ENCODE measurements at regions not wholly inside any gene's neighbourhood (a gene's known extent, or its start where the extent isn't known, plus 50 kb on each side); places are given as distances from the start of the nearest gene placed in this dataset.

- no peak overlapping the region for H3K27ac Mint-ChIP-seq
- no peak for DNase-seq
- no peaks in the 10 kb centered on the region for H3K4me1 Mint-ChIP-seq (ENCODE audit: low read depth)
- ChIA-PET CTCF (no interaction called here), POLR2A (no interaction called here)
- no peak overlapping the region for H3K4me3 Mint-ChIP-seq
- H3K36me3 Mint-ChIP-seq, result no peaks in the 10 kb centered on the region
- no peaks in the 10 kb centered on the region for H3K9me3 Mint-ChIP-seq
- H3K27me3 Mint-ChIP-seq, result peaks cover 4% of the 10 kb centered on the region
- intact Hi-C loops (cut with micrococcal nuclease), result no loop called here
These were observed 237.3 kb upstream of the SALL3 start for GRCh38 chr18:78742218-78742745.

- no peak overlapping the region for H3K27ac Mint-ChIP-seq
- CTCF ChIA-PET, result no interaction called here
- intact Hi-C loops (cut with micrococcal nuclease), result no loop called here
- no peak for DNase-seq
- no peaks in the 10 kb centered on the region for H3K4me1 Mint-ChIP-seq (ENCODE audit: low read depth)
- POLR2A ChIA-PET, result no interaction called here
- H3K27me3 Mint-ChIP-seq, result peaks cover 4% of the 10 kb centered on the region
- H3K4me3 Mint-ChIP-seq, result no peak overlapping the region
- H3K9me3 Mint-ChIP-seq, result no peaks in the 10 kb centered on the region
- no peaks in the 10 kb centered on the region for H3K36me3 Mint-ChIP-seq
These were observed 236.5 kb upstream of the SALL3 start for GRCh38 chr18:78743078-78743477.

GRCh38 chr18:78751664-78752063 lies 228.0 kb upstream of the SALL3 start:
- H3K36me3 Mint-ChIP-seq, result no peaks in the 10 kb centered on the region
- CTCF ChIA-PET, result no interaction called here
- H3K27ac Mint-ChIP-seq, result no peak overlapping the region
- H3K9me3 Mint-ChIP-seq, result no peaks in the 10 kb centered on the region
- H3K4me1 Mint-ChIP-seq (ENCODE audit: low read depth), result no peaks in the 10 kb centered on the region
- intact Hi-C loops (cut with micrococcal nuclease), result no loop called here
- no peak overlapping the region for H3K4me3 Mint-ChIP-seq
- POLR2A ChIA-PET, result no interaction called here
- DNase-seq, result no peak
- H3K27me3 Mint-ChIP-seq, result peaks cover 2% of the 10 kb centered on the region

- DNase-seq, result no peak
- H3K27me3 Mint-ChIP-seq, result no peaks in the 10 kb centered on the region
- no peak overlapping the region for H3K4me3 Mint-ChIP-seq
- H3K36me3 Mint-ChIP-seq, result no peaks in the 10 kb centered on the region
- H3K9me3 Mint-ChIP-seq, result no peaks in the 10 kb centered on the region
- H3K27ac Mint-ChIP-seq, result no peak overlapping the region
- CTCF ChIA-PET, result no interaction called here
- H3K4me1 Mint-ChIP-seq (ENCODE audit: low read depth), result no peaks in the 10 kb centered on the region
- intact Hi-C loops (cut with micrococcal nuclease), result no loop called here
- POLR2A ChIA-PET, result no interaction called here
These were observed 226.4 kb upstream of the SALL3 start for GRCh38 chr18:78753240-78753639.

GRCh38 chr18:78754311-78755043 lies 225.1 kb upstream of the SALL3 start:
- no peak for DNase-seq
- CTCF ChIA-PET, result no interaction called here
- intact Hi-C loops (cut with micrococcal nuclease), result no loop called here
- no peaks in the 10 kb centered on the region for H3K9me3 Mint-ChIP-seq
- POLR2A ChIA-PET, result no interaction called here
- no peaks in the 10 kb centered on the region for H3K36me3 Mint-ChIP-seq
- no peak overlapping the region for H3K27ac Mint-ChIP-seq
- no peaks in the 10 kb centered on the region for H3K4me1 Mint-ChIP-seq (ENCODE audit: low read depth)
- no peaks in the 10 kb centered on the region for H3K27me3 Mint-ChIP-seq
- H3K4me3 Mint-ChIP-seq, result no peak overlapping the region

GRCh38 chr18:78757014-78757413 lies 222.6 kb upstream of the SALL3 start:
- Mint-ChIP-seq H3K9me3 (no peaks in the 10 kb centered on the region), H3K27me3 (no peaks in the 10 kb centered on the region), H3K4me3 (no peak overlapping the region), H3K36me3 (no peaks in the 10 kb centered on the region), H3K27ac (no peak overlapping the region), H3K4me1 (ENCODE audit: low read depth) (no peaks in the 10 kb centered on the region)
- intact Hi-C loops (cut with micrococcal nuclease), result no loop called here
- ChIA-PET POLR2A (no interaction called here), CTCF (no interaction called here)
- DNase-seq, result no peak

- POLR2A ChIA-PET, result no interaction called here
- H3K27me3 Mint-ChIP-seq, result no peaks in the 10 kb centered on the region
- intact Hi-C loops (cut with micrococcal nuclease), result no loop called here
- no peak overlapping the region for H3K27ac Mint-ChIP-seq
- no peak overlapping the region for H3K4me3 Mint-ChIP-seq
- no peaks in the 10 kb centered on the region for H3K36me3 Mint-ChIP-seq
- CTCF ChIA-PET, result no interaction called here
- peaks cover 9% of the 10 kb centered on the region for H3K9me3 Mint-ChIP-seq
- DNase-seq, result no peak
- no peaks in the 10 kb centered on the region for H3K4me1 Mint-ChIP-seq (ENCODE audit: low read depth)
These were observed 221.1 kb upstream of the SALL3 start for GRCh38 chr18:78758496-78758895.

- Mint-ChIP-seq H3K4me1 (ENCODE audit: low read depth) (no peaks in the 10 kb centered on the region), H3K27ac (no peak overlapping the region), H3K36me3 (no peaks in the 10 kb centered on the region), H3K4me3 (no peak overlapping the region), H3K27me3 (peaks cover 1% of the 10 kb centered on the region), H3K9me3 (peaks cover 9% of the 10 kb centered on the region)
- intact Hi-C loops (cut with micrococcal nuclease), result no loop called here
- ChIA-PET POLR2A (no interaction called here), CTCF (no interaction called here)
- DNase-seq, result no peak
These were observed 216.9 kb upstream of the SALL3 start for GRCh38 chr18:78762753-78763152.

GRCh38 chr18:78764544-78764943 lies 215.1 kb upstream of the SALL3 start:
- CTCF ChIA-PET, result no interaction called here
- no peaks in the 10 kb centered on the region for H3K36me3 Mint-ChIP-seq
- intact Hi-C loops (cut with micrococcal nuclease), result no loop called here
- POLR2A ChIA-PET, result no interaction called here
- no peaks in the 10 kb centered on the region for H3K4me1 Mint-ChIP-seq (ENCODE audit: low read depth)
- H3K27ac Mint-ChIP-seq, result no peak overlapping the region
- peaks cover 1% of the 10 kb centered on the region for H3K27me3 Mint-ChIP-seq
- no peak overlapping the region for H3K4me3 Mint-ChIP-seq
- H3K9me3 Mint-ChIP-seq, result peaks cover 9% of the 10 kb centered on the region
- no peak for DNase-seq

GRCh38 chr18:78765142-78765541 lies 214.5 kb upstream of the SALL3 start:
- Mint-ChIP-seq H3K9me3 (peaks cover 9% of the 10 kb centered on the region), H3K27me3 (peaks cover 3% of the 10 kb centered on the region)
- POLR2A ChIA-PET, result no interaction called here

GRCh38 chr18:78765637-78766281 lies 213.9 kb upstream of the SALL3 start:
- Mint-ChIP-seq H3K9me3 (peaks cover 9% of the 10 kb centered on the region), H3K27me3 (peaks cover 3% of the 10 kb centered on the region), H3K36me3 (no peaks in the 10 kb centered on the region), H3K4me3 (no peak overlapping the region), H3K27ac (no peak overlapping the region), H3K4me1 (ENCODE audit: low read depth) (no peaks in the 10 kb centered on the region)
- intact Hi-C loops (cut with micrococcal nuclease), result no loop called here
- ChIA-PET POLR2A (no interaction called here), CTCF (no interaction called here)
- no peak for DNase-seq

More at GRCh38 chr18:78765142-78765541, 214.5 kb upstream of the SALL3 start:
- Mint-ChIP-seq H3K4me1 (ENCODE audit: low read depth) (no peaks in the 10 kb centered on the region), H3K27ac (no peak overlapping the region), H3K36me3 (no peaks in the 10 kb centered on the region), H3K4me3 (no peak overlapping the region)
- CTCF ChIA-PET, result no interaction called here
- DNase-seq, result no peak
- intact Hi-C loops (cut with micrococcal nuclease), result no loop called here

GRCh38 chr18:78766651-78767533 lies 212.7 kb upstream of the SALL3 start:
- peaks cover 3% of the 10 kb centered on the region for H3K27me3 Mint-ChIP-seq
- intact Hi-C loops (cut with micrococcal nuclease), result no loop called here
- DNase-seq, result no peak
- no peak overlapping the region for H3K27ac Mint-ChIP-seq
- ChIA-PET POLR2A (no interaction called here), CTCF (no interaction called here)
- H3K4me1 Mint-ChIP-seq (ENCODE audit: low read depth), result no peaks in the 10 kb centered on the region
- H3K4me3 Mint-ChIP-seq, result no peak overlapping the region
- no peaks in the 10 kb centered on the region for H3K36me3 Mint-ChIP-seq
- H3K9me3 Mint-ChIP-seq, result peaks cover 9% of the 10 kb centered on the region
